PFSK-1 (cell line): ENCODE measurements at regions not wholly inside any gene's neighbourhood (a gene's known extent, or its start where the extent isn't known, plus 50 kb on each side); places are given as distances from the start of the nearest gene placed in this dataset.

Experiments
- FOXP2 ChIP-seq: optimal IDR thresholded peaks from 2 replicates; pipeline ENCODE3; 2011; ENCODE audit warnings: borderline replicate concordance, control low read depth, inconsistent platforms; ENCODE audit not compliant: insufficient read depth; ENCODE audit errors: extremely low read length, extremely low read depth
- POLR2AphosphoS5 ChIP-seq: IDR thresholded peaks from 2 replicates; pipeline ENCODE4 v1.6.1; 2012; ENCODE audit warnings: low read depth, mild to moderate bottlenecking, control low read depth, low read length, moderate library complexity
- REST ChIP-seq, 2 experiments: IDR thresholded peaks; 2 replicates each; pipeline versions ENCODE4 v1.6.1 to v1.8.0; 2011 to 2012; ENCODE audit warnings: low read depth in 2 of 2, low read length in 2 of 2, control low read depth in 1 of 2, inconsistent platforms in 1 of 2, mild to moderate bottlenecking in 1 of 2, moderate library complexity in 1 of 2; ENCODE audit not compliant: insufficient read depth in 1 of 2
- SIN3A ChIP-seq: IDR thresholded peaks from 2 replicates; pipeline ENCODE4 v1.6.1; 2012; ENCODE audit warnings: mild to moderate bottlenecking, low read length, moderate library complexity, borderline replicate concordance; ENCODE audit not compliant: insufficient read depth
- TAF1 ChIP-seq: IDR thresholded peaks from 2 replicates; pipeline ENCODE4 v1.6.1; 2012; ENCODE audit warnings: low read length, control low read depth, borderline replicate concordance; ENCODE audit not compliant: insufficient read depth

- TF ChIP-seq SIN3A, result no peak
- no peak for TF ChIP-seq FOXP2
- no peak for TF ChIP-seq TAF1
- no peak for TF ChIP-seq REST (IDR thresholded peaks at IDR 0.05; ENCODE audit: insufficient read depth in 1 of 2, low read depth in 2 of 2, low read length in 2 of 2)
- TF ChIP-seq POLR2AphosphoS5, result no peak
These were observed 200.8 kb upstream of the SLC35G4 start for GRCh38 chr18:11408555-11409065.

GRCh38 chr18:11407940-11408339 lies 201.5 kb upstream of the SLC35G4 start:
- no peak for TF ChIP-seq TAF1
- TF ChIP-seq FOXP2, result no peak
- TF ChIP-seq REST (IDR thresholded peaks at IDR 0.05; ENCODE audit: insufficient read depth in 1 of 2, low read depth in 2 of 2, low read length in 2 of 2), result no peak
- TF ChIP-seq POLR2AphosphoS5, result no peak
- no peak for TF ChIP-seq SIN3A

GRCh38 chr18:11405804-11406203 lies 203.6 kb upstream of the SLC35G4 start:
- TF ChIP-seq FOXP2, result no peak
- TF ChIP-seq REST (IDR thresholded peaks at IDR 0.05; ENCODE audit: insufficient read depth in 1 of 2, low read depth in 2 of 2, low read length in 2 of 2), result no peak
- no peak for TF ChIP-seq POLR2AphosphoS5
- TF ChIP-seq TAF1, result no peak
- no peak for TF ChIP-seq SIN3A

- TF ChIP-seq TAF1 (no peak), SIN3A (no peak), REST (IDR thresholded peaks at IDR 0.05; ENCODE audit: insufficient read depth in 1 of 2, low read depth in 2 of 2, low read length in 2 of 2) (no peak), POLR2AphosphoS5 (no peak), FOXP2 (no peak)
These were observed 208.7 kb upstream of the SLC35G4 start for GRCh38 chr18:11400703-11401102.

GRCh38 chr18:11398625-11399024 lies 210.8 kb upstream of the SLC35G4 start:
- no peak for TF ChIP-seq REST (IDR thresholded peaks at IDR 0.05; ENCODE audit: insufficient read depth in 1 of 2, low read depth in 2 of 2, low read length in 2 of 2)
